ENCODE measurements at regions not wholly inside any gene's neighbourhood (a gene's known extent, or its start where the extent isn't known, plus 50 kb on each side); places are given as distances from the start of the nearest gene placed in this dataset.

DNA sequence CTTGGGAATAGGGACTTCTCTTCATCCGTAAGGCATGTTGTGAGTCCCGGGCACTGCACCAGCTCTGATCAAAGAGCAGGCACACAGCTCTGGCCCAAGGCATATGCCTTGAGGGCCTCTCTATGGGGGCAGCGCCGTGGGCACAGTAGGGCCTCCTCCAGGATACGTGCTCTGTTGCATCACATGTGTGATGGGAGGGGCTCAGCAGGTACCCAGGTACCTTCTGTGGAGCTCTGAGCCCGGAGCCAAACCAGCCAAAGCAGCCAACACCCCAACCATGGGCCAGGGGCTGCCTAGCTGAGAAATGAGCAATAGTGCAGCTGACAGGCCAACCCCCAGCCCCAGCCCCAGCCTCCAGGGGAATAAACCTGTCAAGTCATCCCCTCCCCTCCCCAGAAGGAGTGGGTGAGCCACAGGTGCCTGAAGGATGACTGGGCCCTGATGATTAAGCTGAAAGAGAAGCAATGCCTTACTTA is 79.7 kb upstream of the SHISAL1 start:
- no peak for DNase-seq
- Mint-ChIP-seq H3K27me3 (ENCODE audit: low read depth in 3 of 3) (peaks cover 4 to 10% (median 6%) of the 10 kb centered on the region in 3 donors), H3K4me3 (no peak overlapping the region)

DNA sequence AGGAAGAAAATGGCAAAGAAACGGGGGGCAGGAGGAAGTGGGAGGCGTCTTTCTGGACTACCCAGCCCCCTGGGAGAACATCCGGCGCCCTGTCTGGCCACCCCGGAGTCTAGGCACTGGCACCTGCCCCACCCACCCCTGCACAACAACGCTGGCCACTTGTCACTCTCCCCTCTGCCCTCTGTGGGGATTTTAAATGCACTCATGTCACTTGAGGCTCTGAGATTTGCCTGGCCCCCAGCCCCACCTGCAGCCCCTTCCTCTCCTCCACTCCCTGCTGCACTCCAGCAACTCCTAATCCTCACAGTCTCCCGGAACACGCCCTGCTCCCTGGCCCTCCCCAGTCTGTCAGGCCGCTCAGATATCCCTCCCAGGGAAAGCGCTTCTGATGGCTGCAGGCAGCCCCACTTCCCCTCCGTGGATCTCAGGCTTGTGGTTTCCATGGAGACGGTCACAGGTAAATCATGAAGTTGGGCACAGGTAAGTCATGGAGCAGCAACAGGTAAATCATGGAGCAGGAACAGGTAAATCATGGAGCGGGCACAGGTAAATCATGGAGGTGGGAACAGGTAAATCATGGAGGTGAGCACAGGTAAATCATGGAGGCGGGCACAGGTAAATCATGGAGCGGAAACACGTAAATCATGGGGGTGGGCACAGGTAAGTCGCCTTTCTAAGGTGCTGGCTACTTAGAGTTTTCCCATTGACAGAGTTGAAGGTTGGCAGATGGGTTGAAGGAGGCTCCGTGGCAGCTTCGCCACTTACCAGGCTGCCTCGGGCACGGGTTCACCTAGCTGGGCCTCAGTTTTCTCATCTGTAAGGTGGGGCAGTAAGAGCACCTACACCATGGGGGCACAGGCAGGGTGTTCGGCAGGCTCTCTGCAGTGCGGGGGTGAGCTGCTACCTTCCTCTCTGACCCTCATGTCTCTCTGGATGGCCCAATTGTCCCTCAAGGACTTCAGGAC is 79.0 kb upstream of the SHISAL1 start:
- Mint-ChIP-seq H3K9me3 (peaks cover 0 to 2% (median 0%) of the 10 kb centered on the region in 6 donors), H3K27ac (peak overlapping the region in 1 of 6 donors; percentile 53), H3K4me3 (no peak overlapping the region), H3K4me1 (no peaks in the 10 kb centered on the region), H3K27me3 (ENCODE audit: low read depth in 3 of 3) (peaks cover 5 to 9% (median 6%) of the 10 kb centered on the region in 3 donors), H3K36me3 (no peaks in the 10 kb centered on the region)
- no peak for DNase-seq

More for the DNA sequence above, 79.7 kb upstream of the SHISAL1 start:
- Mint-ChIP-seq H3K27ac (peak overlapping the region in 1 of 6 donors; percentile 53), H3K9me3 (peaks cover 0 to 2% (median 0%) of the 10 kb centered on the region in 6 donors), H3K4me1 (no peaks in the 10 kb centered on the region), H3K36me3 (no peaks in the 10 kb centered on the region)

DNA sequence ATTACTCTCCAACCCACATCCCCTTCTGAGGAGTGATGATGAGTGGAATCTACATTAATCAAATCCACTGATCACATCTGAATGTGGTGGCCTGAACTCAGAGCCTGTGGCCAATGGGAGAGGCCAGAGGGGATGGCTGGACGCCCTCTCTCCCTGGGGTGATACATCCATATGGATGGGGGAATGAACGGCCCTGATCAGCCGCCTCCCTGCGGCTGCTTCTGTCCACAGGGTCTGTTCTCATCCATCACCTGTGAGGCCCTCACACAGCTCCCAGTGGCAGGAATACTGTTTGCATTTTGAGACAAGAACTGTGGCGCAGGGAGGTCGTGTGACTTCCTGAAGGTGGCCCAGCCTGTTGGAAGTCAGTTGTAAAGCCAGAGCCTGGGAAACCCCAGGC is 78.3 kb upstream of the SHISAL1 start:
- peaks cover 5 to 8% (median 6%) of the 10 kb centered on the region in 3 donors for H3K27me3 Mint-ChIP-seq (ENCODE audit: low read depth in 3 of 3)
- no peak for DNase-seq
- H3K9me3 Mint-ChIP-seq = peaks cover 0 to 2% (median 0%) of the 10 kb centered on the region in 6 donors
- no peak overlapping the region for H3K4me3 Mint-ChIP-seq
- no peaks in the 10 kb centered on the region for H3K4me1 Mint-ChIP-seq
- no peaks in the 10 kb centered on the region for H3K36me3 Mint-ChIP-seq
- no peak overlapping the region for H3K27ac Mint-ChIP-seq

DNA sequence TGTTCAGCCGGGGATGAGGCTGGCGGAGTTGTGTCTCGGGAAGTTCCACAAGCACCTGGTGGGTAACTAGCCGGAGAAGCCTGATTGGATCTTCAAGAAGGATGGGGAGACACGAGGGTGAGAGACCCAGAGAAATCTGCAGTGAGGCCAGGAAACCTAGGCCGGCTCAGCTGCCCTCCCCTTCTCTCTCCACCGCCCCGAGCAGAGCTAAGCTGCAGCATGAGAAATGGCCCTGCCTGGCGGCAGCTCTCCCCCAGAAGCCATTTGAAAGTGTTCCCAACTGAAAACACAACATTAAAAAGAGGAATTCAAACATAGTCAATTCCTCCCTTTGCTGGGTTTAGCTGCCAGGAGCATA is 77.8 kb upstream of the SHISAL1 start:
- H3K27me3 Mint-ChIP-seq (ENCODE audit: low read depth in 3 of 3) = peaks cover 5 to 7% (median 6%) of the 10 kb centered on the region in 3 donors
- no peaks in the 10 kb centered on the region for H3K4me1 Mint-ChIP-seq
- no peak overlapping the region for H3K27ac Mint-ChIP-seq
- DNase-seq = no peak
- H3K36me3 Mint-ChIP-seq = no peaks in the 10 kb centered on the region
- H3K4me3 Mint-ChIP-seq = no peak overlapping the region
- peaks cover 0 to 2% (median 0%) of the 10 kb centered on the region in 6 donors for H3K9me3 Mint-ChIP-seq

DNA sequence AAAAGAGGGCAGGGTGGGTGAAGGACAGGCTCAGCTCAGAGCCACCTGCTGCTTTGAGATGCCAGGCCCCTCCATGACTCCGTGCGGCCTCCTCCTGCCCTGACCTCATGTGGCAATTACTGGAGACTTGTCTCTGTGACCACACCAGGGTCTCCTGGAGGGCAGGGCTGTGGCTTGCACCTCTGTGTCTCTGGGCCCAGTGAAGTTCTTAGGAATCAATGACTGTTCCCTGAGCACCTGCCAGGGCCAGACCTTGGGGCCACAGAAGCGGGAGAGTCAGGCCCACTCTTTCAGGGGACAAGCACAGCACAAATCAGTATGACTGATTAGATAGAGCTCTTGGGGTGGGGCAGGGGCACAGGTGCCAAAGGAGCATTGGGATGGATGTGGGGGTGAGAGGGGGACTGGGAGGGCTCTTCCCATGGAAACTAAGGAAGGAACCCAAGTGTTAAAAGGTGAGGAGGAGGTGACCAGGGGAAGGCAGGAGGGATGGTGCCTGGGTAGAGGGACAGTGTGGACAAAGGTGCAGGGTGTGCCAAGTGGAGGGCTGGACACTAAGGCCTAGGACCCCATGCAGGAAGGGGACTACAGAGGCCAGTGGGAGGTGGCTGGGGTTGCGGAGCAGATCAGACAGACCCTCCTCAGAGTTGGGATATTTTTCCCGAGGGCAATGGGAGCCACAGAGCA is 77.3 kb upstream of the SHISAL1 start:
- DNase-seq = no peak
- Mint-ChIP-seq H3K4me3 (no peak overlapping the region), H3K4me1 (no peaks in the 10 kb centered on the region), H3K9me3 (peaks cover 0 to 2% (median 0%) of the 10 kb centered on the region in 6 donors), H3K27me3 (ENCODE audit: low read depth in 3 of 3) (peaks cover 4 to 7% (median 5%) of the 10 kb centered on the region in 3 donors), H3K36me3 (no peaks in the 10 kb centered on the region), H3K27ac (no peak overlapping the region)

- no peak for DNase-seq
- H3K4me3 Mint-ChIP-seq = no peak overlapping the region
- peaks cover 0 to 2% (median 0%) of the 10 kb centered on the region in 6 donors for H3K9me3 Mint-ChIP-seq
- peaks cover 4 to 6% (median 5%) of the 10 kb centered on the region in 3 donors for H3K27me3 Mint-ChIP-seq (ENCODE audit: low read depth in 3 of 3)
- no peaks in the 10 kb centered on the region for H3K36me3 Mint-ChIP-seq
- H3K4me1 Mint-ChIP-seq = no peaks in the 10 kb centered on the region
- no peak overlapping the region for H3K27ac Mint-ChIP-seq
Measured at GRCh38 chr22:44389181-44389580, 76.4 kb upstream of the SHISAL1 start.

- H3K4me1 Mint-ChIP-seq = no peaks in the 10 kb centered on the region
- DNase-seq = no peak
- H3K9me3 Mint-ChIP-seq = peaks cover 0 to 4% (median 0%) of the 10 kb centered on the region in 6 donors
- no peaks in the 10 kb centered on the region for H3K36me3 Mint-ChIP-seq
- H3K27ac Mint-ChIP-seq = no peak overlapping the region
- no peak overlapping the region for H3K4me3 Mint-ChIP-seq
- peaks cover 1 to 8% (median 7%) of the 10 kb centered on the region in 3 donors for H3K27me3 Mint-ChIP-seq (ENCODE audit: low read depth in 3 of 3)
Measured at GRCh38 chr22:44387486-44387885, 74.7 kb upstream of the SHISAL1 start.

DNA sequence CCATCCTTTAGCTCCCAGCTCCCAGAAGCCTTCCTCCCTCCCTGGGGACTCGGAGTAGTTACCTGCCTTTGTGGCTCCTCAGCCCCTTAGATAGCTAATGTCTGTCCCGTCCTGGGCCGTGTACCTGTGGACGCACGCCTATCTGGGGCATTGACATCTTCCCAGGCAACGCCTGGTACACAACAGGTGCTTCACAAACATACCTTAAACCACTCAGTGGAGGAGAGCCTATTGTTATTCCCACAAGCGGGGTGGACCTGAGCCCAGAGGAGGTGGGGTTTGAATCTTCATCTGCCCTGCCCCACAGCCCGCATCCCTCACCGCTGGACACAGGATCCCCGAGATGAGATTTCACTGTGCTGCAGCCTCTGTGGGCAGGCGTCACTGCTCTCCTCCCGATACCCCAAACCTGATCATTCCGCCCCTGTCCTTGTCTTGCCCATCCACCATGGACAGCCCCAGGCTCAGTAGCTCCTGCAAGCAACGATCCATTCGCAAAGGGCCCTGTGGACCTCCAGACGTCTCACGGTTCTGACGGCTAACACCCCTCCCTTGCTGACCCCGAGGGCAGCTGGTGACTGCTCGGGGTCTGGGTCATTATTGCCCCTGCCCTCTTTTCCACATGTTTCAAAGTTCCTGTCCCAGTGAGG is 73.8 kb upstream of the SHISAL1 start:
- H3K36me3 Mint-ChIP-seq = no peaks in the 10 kb centered on the region
- no peak overlapping the region for H3K27ac Mint-ChIP-seq
- H3K4me3 Mint-ChIP-seq = no peak overlapping the region
- H3K4me1 Mint-ChIP-seq = no peaks in the 10 kb centered on the region
- peaks cover 0 to 8% (median 6%) of the 10 kb centered on the region in 3 donors for H3K27me3 Mint-ChIP-seq (ENCODE audit: low read depth in 3 of 3)
- peaks cover 0 to 2% (median 0%) of the 10 kb centered on the region in 6 donors for H3K9me3 Mint-ChIP-seq
- no peak for DNase-seq

DNA sequence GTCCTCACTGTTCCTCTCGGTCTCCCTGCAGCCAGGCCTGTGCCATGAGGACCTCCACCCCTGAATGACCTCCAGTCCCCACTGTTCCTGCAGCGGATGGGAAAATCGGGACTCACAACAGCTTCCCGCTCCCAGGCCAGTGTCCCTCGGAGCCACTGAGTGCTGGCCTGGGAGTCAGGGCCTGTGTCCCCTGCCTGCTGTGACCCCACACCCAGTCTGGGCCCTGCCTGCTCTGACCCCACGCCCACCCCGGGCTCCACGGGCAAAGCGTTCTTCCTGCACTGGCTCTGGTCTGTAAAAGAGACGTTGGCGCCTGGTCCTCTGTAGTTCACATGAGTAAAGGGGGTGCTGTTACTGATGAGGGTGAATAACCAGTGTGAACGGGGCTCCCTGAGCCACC is 73.0 kb upstream of the SHISAL1 start:
- peaks cover 0 to 2% (median 0%) of the 10 kb centered on the region in 6 donors for H3K9me3 Mint-ChIP-seq
- no peaks in the 10 kb centered on the region for H3K36me3 Mint-ChIP-seq
- no peak overlapping the region for H3K27ac Mint-ChIP-seq
- H3K4me1 Mint-ChIP-seq = no peaks in the 10 kb centered on the region
- H3K27me3 Mint-ChIP-seq (ENCODE audit: low read depth in 3 of 3) = peaks cover 0 to 6% (median 6%) of the 10 kb centered on the region in 3 donors
- DNase-seq = no peak
- H3K4me3 Mint-ChIP-seq = no peak overlapping the region

- Mint-ChIP-seq H3K36me3 (no peaks in the 10 kb centered on the region), H3K27ac (no peak overlapping the region), H3K4me3 (peak overlapping the region in 1 of 5 donors; percentile 44), H3K27me3 (ENCODE audit: low read depth in 3 of 3) (peaks cover 0 to 8% (median 5%) of the 10 kb centered on the region in 3 donors), H3K4me1 (no peaks in the 10 kb centered on the region), H3K9me3 (peaks cover 0 to 2% (median 0%) of the 10 kb centered on the region in 6 donors)
- DNase-seq = no peak
Measured at GRCh38 chr22:44385296-44385610, 72.5 kb upstream of the SHISAL1 start.

DNA sequence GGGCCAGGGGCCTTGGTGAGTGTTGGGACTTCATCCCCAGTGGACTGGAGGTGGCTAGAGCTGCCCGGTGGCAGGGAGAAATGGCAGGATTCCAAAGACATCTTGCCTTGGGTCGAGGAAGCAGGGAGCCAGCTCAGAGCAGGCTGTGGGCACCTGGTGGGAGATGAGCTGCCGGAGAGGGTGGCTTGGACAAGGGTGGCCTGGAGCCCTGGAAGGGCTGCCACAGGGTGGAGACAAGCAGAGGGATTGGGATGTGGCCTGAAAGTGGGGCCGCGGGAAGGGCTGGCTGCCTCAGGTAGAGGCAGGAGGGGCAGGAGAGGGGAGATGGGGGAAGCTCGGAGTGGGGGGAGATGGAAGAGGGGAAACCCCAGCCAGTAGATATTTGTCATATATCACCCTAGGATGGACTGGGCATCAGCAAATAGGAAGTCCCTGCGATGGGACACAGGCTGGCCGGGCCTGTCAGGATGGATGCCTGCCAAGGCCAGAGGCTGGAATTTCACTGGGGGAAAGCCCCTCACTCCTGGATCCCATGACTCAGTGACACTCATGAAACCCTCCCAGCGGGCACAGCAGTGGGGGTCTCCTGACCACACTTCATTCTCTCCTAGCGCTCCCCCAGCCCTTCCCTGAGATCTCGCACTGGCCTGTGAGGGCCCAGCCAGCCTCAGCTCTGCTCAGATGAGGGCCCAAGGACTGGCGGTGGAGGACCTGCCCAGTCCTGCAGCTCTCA is 72.0 kb upstream of the SHISAL1 start:
- Mint-ChIP-seq H3K36me3 (no peaks in the 10 kb centered on the region), H3K4me3 (peak overlapping the region in 1 of 5 donors; percentile 44), H3K27me3 (ENCODE audit: low read depth in 3 of 3) (peaks cover 0 to 11% (median 3%) of the 10 kb centered on the region in 3 donors), H3K4me1 (no peaks in the 10 kb centered on the region), H3K9me3 (peaks cover 0 to 2% (median 0%) of the 10 kb centered on the region in 6 donors), H3K27ac (no peak overlapping the region)
- no peak for DNase-seq

GRCh38 chr22:44383652-44384562 is 71.2 kb upstream of the SHISAL1 start:
- DNase-seq = no peak
- Mint-ChIP-seq H3K36me3 (no peaks in the 10 kb centered on the region), H3K4me1 (no peaks in the 10 kb centered on the region), H3K27ac (peak overlapping the region in 1 of 6 donors; percentile 46), H3K4me3 (no peak overlapping the region), H3K27me3 (ENCODE audit: low read depth in 3 of 3) (peaks cover 0 to 12% (median 3%) of the 10 kb centered on the region in 3 donors), H3K9me3 (peaks cover 0 to 2% (median 0%) of the 10 kb centered on the region in 6 donors)

Data from immature natural killer cell (primary cell).